GM23338 (cell line): ENCODE measurements at regions not wholly inside any gene's neighbourhood (a gene's known extent, or its start where the extent isn't known, plus 50 kb on each side); places are given as distances from the start of the nearest gene placed in this dataset.

Experiments used
- ATAC-seq: fragments of 200-7000 bp; cut with Tn5 transposase; 3 replicates; pipeline ENCODE4 v1.9.1; 2020
- DNase-seq: peaks from one replicate; pipeline ENCODE4 v3.0.0-alpha.2; 2015; ENCODE audit warnings: low spot score
- H2AFZ ChIP-seq: fragments of 200-600 bp; sonication (generic); 2 replicates; pipeline ENCODE4 v1.8.0; 2016; ENCODE audit warnings: antibody characterized with exemption, mild to moderate bottlenecking, moderate library complexity
- H3F3A ChIP-seq: fragments of 200-600 bp; sonication (generic); replicated peaks from 2 replicates; pipeline ENCODE4 v1.8.0; 2017; ENCODE audit warnings: antibody characterized with exemption, mixed run types, low read depth
- H3K27ac ChIP-seq: fragments of 200-600 bp; sonication (generic); 2 replicates; pipeline ENCODE4 v1.6.1; 2016; ENCODE audit warnings: low read depth
- H3K27me3 ChIP-seq: fragments of 200-600 bp; sonication (generic); 2 replicates; pipeline ENCODE4 v1.8.0; 2016; ENCODE audit warnings: mild to moderate bottlenecking, mixed run types, moderate library complexity; ENCODE audit not compliant: insufficient read depth
- H3K36me3 ChIP-seq: fragments of 200-600 bp; sonication (generic); 2 replicates; pipeline ENCODE4 v1.8.0; 2016; ENCODE audit warnings: mild to moderate bottlenecking; ENCODE audit not compliant: insufficient read depth
- H3K4me1 ChIP-seq: fragments of 200-600 bp; sonication (generic); 2 replicates; pipeline ENCODE4 v1.8.0; 2016; ENCODE audit warnings: mild to moderate bottlenecking, moderate library complexity; ENCODE audit not compliant: insufficient read depth
- H3K4me2 ChIP-seq: fragments of 200-600 bp; sonication (generic); 2 replicates; pipeline ENCODE4 v1.7.1; 2017; ENCODE audit warnings: mixed run types
- H3K4me3 ChIP-seq: fragments of 200-600 bp; sonication (generic); 2 replicates; pipeline ENCODE4 v1.6.1; 2016; ENCODE audit warnings: mixed run types
- H3K79me2 ChIP-seq: fragments of 200-600 bp; sonication (generic); replicated peaks from 2 replicates; pipeline ENCODE4 v1.8.0; 2017; ENCODE audit warnings: mild to moderate bottlenecking; ENCODE audit not compliant: insufficient read depth
- H3K9me2 ChIP-seq: fragments of 200-600 bp; sonication (generic); 2 replicates; pipeline ENCODE4 v1.8.0; 2017; ENCODE audit not compliant: insufficient read depth
- H4K20me1 ChIP-seq: fragments of 200-600 bp; sonication (generic); replicated peaks from 2 replicates; pipeline ENCODE4 v1.8.0; 2017; ENCODE audit warnings: mild to moderate bottlenecking; ENCODE audit not compliant: insufficient read depth
- H3K27ac Mint-ChIP-seq: 2 replicates; pipeline ENCODE4 v1.8.0; 2020; ENCODE audit warnings: inconsistent platforms, mild to moderate bottlenecking, moderate library complexity, mixed read lengths
- H3K27me3 Mint-ChIP-seq: 3 replicates; pipeline ENCODE4 v1.8.0; 2022; ENCODE audit warnings: low read depth, mild to moderate bottlenecking, moderate library complexity, mixed read lengths, inconsistent platforms; ENCODE audit not compliant: insufficient read depth, poor library complexity
- H3K36me3 Mint-ChIP-seq: 3 replicates; pipeline ENCODE4 v1.8.0; 2021; ENCODE audit warnings: low read depth, mild to moderate bottlenecking, inconsistent platforms, moderate library complexity, mixed read lengths
- H3K4me1 Mint-ChIP-seq: 3 replicates; pipeline ENCODE4 v1.8.0; 2020; ENCODE audit warnings: mild to moderate bottlenecking, inconsistent platforms, mixed read lengths
- H3K4me3 Mint-ChIP-seq: 3 replicates; pipeline ENCODE4 v1.8.0; 2021; ENCODE audit warnings: moderate library complexity, mild to moderate bottlenecking, inconsistent platforms, mixed read lengths
- H3K9me3 Mint-ChIP-seq: 3 replicates; pipeline ENCODE4 v1.8.0; 2020; ENCODE audit warnings: moderate library complexity, mild to moderate bottlenecking, inconsistent platforms, mixed read lengths
- CREB1 ChIP-seq: fragments of 250-450 bp; sonication (Bioruptor Pico); IDR thresholded peaks from 2 replicates; pipeline ENCODE4 v1.5.0; 2020; ENCODE audit warnings: low read depth, mild to moderate bottlenecking, moderate library complexity
- EZH2 ChIP-seq: fragments of 200-600 bp; sonication (generic); IDR thresholded peaks from one replicate; pipeline ENCODE4 v1.8.0; 2017; ENCODE audit warnings: antibody characterized with exemption, mild to moderate bottlenecking, low read depth; ENCODE audit not compliant: unreplicated experiment
- EZH2phosphoT487 ChIP-seq: fragments of 200-600 bp; sonication (generic); IDR thresholded peaks from one replicate; pipeline ENCODE4 v1.8.1; 2018; ENCODE audit warnings: antibody characterized with exemption; ENCODE audit not compliant: unreplicated experiment
- JUNB ChIP-seq: IDR thresholded peaks from one replicate; pipeline ENCODE4 v1.6.1; 2016; ENCODE audit warnings: antibody characterized with exemption; ENCODE audit not compliant: unreplicated experiment
- NANOG ChIP-seq: IDR thresholded peaks from 2 replicates; pipeline ENCODE4 v1.6.1; 2016; ENCODE audit warnings: antibody characterized with exemption, borderline replicate concordance
- POLR2AphosphoS5 ChIP-seq: IDR thresholded peaks from 2 replicates; pipeline ENCODE4 v1.6.1; 2016; ENCODE audit warnings: antibody characterized with exemption, low read depth
- STAT1 ChIP-seq: IDR thresholded peaks from one replicate; pipeline ENCODE4 v1.6.1; 2016; ENCODE audit warnings: antibody characterized with exemption; ENCODE audit not compliant: unreplicated experiment
- ZNF114 ChIP-seq: fragments of 250-450 bp; sonication (Bioruptor Pico); IDR thresholded peaks from 2 replicates; pipeline ENCODE4 v1.5.0; 2020; ENCODE audit warnings: mild to moderate bottlenecking, moderate library complexity
- ZNF331 ChIP-seq: fragments of 250-450 bp; sonication (Bioruptor Pico); IDR thresholded peaks from 2 replicates; pipeline ENCODE4 v1.5.0; 2020; ENCODE audit warnings: low read depth, mild to moderate bottlenecking, moderate library complexity
- TF ChIP-seq, protein P1 (sequence below): fragments of 250-450 bp; sonication (Bioruptor Pico); IDR thresholded peaks from 2 replicates; pipeline ENCODE4 v1.5.0; 2020; ENCODE audit warnings: mild to moderate bottlenecking, moderate library complexity
- TF ChIP-seq, protein P2 (sequence below): IDR thresholded peaks from one replicate; pipeline ENCODE4 v1.6.1; 2018; ENCODE audit warnings: antibody characterized with exemption; ENCODE audit not compliant: unreplicated experiment
- TF ChIP-seq, protein P3 (sequence below), 2 experiments: fragments of 200-600 bp in 1 of 2; sonication (generic) in 1 of 2; conservative IDR thresholded peaks; 2 replicates each; pipeline versions ENCODE4 v1.5.1 to v1.6.1; 2016 to 2017; ENCODE audit warnings: antibody characterized with exemption in 2 of 2, low read depth in 2 of 2, mild to moderate bottlenecking in 2 of 2, moderate library complexity in 1 of 2
- TF ChIP-seq, protein P4 (sequence below): IDR thresholded peaks from 2 replicates; pipeline ENCODE4 v1.6.1; 2016; ENCODE audit warnings: antibody characterized with exemption

DNA sequence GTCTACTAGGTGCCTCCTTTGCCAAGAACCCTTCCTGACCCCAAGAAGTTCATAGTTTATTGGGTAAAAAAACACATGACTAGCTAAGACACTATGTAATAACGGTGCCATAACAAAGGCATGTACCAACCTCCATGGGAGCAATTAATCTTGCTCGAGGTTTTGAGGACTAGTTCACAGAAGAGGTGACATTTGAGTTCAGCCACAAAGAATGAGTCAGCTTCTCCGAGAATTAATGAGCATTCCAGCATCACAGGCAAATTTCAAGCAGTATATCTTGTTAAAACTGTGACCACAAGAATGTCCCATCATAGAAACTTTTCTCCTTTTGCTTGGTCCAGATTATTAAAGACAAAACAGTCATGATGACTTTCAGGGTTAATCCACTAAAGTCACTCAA, 113.0 kb upstream of the RAP1B start:
- Histone ChIP-seq H3K9me2 (0 out of 2 replicates have a peak, but pooled peaks cover 3% of the 10 kb centered on the region), H4K20me1 (no peaks in the 10 kb centered on the region; the same call in 1 of the 2 replicates), H3K4me3 (no peak overlapping the region), H3K36me3 (no peaks in the 10 kb centered on the region), H3K4me2 (no peak overlapping the region), H2AFZ (no peak overlapping the region), H3F3A (no peaks in the 10 kb centered on the region), H3K27me3 (no peaks in the 10 kb centered on the region), H3K27ac (no peak overlapping the region), H3K79me2 (no peaks in the 10 kb centered on the region), H3K4me1 (peaks cover 7% of the 10 kb centered on the region; the same call in 1 of the 2 replicates)
- no peaks in the 10 kb centered on the region for H3K9me3 Mint-ChIP-seq
- no peak overlapping the region for H3K27ac Mint-ChIP-seq
- DNase-seq: no peak
- H3K27me3 Mint-ChIP-seq: peaks cover under 1% of the 10 kb centered on the region
- H3K4me3 Mint-ChIP-seq: no peak overlapping the region
- H3K36me3 Mint-ChIP-seq: no peaks in the 10 kb centered on the region
- no peak for ATAC-seq
- TF ChIP-seq ZNF114 (CRISPR knock-in tag): no peak
- TF ChIP-seq STAT1: no peak
- TF ChIP-seq JUNB: no peak
- TF ChIP-seq CREB1 (CRISPR knock-in tag): no peak
- TF ChIP-seq, protein P1, sequence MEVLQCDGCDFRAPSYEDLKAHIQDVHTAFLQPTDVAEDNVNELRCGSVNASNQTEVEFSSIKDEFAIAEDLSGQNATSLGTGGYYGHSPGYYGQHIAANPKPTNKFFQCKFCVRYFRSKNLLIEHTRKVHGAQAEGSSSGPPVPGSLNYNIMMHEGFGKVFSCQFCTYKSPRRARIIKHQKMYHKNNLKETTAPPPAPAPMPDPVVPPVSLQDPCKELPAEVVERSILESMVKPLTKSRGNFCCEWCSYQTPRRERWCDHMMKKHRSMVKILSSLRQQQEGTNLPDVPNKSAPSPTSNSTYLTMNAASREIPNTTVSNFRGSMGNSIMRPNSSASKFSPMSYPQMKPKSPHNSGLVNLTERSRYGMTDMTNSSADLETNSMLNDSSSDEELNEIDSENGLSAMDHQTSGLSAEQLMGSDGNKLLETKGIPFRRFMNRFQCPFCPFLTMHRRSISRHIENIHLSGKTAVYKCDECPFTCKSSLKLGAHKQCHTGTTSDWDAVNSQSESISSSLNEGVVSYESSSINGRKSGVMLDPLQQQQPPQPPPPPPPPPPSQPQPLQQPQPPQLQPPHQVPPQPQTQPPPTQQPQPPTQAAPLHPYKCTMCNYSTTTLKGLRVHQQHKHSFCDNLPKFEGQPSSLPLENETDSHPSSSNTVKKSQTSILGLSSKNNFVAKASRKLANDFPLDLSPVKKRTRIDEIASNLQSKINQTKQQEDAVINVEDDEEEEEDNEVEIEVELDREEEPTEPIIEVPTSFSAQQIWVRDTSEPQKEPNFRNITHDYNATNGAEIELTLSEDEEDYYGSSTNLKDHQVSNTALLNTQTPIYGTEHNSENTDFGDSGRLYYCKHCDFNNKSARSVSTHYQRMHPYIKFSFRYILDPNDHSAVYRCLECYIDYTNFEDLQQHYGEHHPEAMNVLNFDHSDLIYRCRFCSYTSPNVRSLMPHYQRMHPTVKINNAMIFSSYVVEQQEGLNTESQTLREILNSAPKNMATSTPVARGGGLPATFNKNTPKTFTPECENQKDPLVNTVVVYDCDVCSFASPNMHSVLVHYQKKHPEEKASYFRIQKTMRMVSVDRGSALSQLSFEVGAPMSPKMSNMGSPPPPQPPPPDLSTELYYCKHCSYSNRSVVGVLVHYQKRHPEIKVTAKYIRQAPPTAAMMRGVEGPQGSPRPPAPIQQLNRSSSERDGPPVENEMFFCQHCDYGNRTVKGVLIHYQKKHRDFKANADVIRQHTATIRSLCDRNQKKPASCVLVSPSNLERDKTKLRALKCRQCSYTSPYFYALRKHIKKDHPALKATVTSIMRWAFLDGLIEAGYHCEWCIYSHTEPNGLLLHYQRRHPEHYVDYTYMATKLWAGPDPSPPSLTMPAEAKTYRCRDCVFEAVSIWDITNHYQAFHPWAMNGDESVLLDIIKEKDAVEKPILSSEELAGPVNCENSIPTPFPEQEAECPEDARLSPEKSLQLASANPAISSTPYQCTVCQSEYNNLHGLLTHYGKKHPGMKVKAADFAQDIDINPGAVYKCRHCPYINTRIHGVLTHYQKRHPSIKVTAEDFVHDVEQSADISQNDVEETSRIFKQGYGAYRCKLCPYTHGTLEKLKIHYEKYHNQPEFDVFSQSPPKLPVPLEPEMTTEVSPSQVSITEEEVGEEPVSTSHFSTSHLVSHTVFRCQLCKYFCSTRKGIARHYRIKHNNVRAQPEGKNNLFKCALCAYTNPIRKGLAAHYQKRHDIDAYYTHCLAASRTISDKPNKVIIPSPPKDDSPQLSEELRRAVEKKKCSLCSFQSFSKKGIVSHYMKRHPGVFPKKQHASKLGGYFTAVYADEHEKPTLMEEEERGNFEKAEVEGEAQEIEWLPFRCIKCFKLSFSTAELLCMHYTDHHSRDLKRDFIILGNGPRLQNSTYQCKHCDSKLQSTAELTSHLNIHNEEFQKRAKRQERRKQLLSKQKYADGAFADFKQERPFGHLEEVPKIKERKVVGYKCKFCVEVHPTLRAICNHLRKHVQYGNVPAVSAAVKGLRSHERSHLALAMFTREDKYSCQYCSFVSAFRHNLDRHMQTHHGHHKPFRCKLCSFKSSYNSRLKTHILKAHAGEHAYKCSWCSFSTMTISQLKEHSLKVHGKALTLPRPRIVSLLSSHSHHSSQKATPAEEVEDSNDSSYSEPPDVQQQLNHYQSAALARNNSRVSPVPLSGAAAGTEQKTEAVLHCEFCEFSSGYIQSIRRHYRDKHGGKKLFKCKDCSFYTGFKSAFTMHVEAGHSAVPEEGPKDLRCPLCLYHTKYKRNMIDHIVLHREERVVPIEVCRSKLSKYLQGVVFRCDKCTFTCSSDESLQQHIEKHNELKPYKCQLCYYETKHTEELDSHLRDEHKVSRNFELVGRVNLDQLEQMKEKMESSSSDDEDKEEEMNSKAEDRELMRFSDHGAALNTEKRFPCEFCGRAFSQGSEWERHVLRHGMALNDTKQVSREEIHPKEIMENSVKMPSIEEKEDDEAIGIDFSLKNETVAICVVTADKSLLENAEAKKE (CRISPR knock-in tag): no peak
- TF ChIP-seq POLR2AphosphoS5: no peak
- TF ChIP-seq, protein P2, sequence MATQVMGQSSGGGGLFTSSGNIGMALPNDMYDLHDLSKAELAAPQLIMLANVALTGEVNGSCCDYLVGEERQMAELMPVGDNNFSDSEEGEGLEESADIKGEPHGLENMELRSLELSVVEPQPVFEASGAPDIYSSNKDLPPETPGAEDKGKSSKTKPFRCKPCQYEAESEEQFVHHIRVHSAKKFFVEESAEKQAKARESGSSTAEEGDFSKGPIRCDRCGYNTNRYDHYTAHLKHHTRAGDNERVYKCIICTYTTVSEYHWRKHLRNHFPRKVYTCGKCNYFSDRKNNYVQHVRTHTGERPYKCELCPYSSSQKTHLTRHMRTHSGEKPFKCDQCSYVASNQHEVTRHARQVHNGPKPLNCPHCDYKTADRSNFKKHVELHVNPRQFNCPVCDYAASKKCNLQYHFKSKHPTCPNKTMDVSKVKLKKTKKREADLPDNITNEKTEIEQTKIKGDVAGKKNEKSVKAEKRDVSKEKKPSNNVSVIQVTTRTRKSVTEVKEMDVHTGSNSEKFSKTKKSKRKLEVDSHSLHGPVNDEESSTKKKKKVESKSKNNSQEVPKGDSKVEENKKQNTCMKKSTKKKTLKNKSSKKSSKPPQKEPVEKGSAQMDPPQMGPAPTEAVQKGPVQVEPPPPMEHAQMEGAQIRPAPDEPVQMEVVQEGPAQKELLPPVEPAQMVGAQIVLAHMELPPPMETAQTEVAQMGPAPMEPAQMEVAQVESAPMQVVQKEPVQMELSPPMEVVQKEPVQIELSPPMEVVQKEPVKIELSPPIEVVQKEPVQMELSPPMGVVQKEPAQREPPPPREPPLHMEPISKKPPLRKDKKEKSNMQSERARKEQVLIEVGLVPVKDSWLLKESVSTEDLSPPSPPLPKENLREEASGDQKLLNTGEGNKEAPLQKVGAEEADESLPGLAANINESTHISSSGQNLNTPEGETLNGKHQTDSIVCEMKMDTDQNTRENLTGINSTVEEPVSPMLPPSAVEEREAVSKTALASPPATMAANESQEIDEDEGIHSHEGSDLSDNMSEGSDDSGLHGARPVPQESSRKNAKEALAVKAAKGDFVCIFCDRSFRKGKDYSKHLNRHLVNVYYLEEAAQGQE: no peak
- no peak for TF ChIP-seq EZH2phosphoT487
- TF ChIP-seq EZH2: no peak
- no peak for TF ChIP-seq NANOG
- TF ChIP-seq ZNF331: no peak
- TF ChIP-seq, protein P3, sequence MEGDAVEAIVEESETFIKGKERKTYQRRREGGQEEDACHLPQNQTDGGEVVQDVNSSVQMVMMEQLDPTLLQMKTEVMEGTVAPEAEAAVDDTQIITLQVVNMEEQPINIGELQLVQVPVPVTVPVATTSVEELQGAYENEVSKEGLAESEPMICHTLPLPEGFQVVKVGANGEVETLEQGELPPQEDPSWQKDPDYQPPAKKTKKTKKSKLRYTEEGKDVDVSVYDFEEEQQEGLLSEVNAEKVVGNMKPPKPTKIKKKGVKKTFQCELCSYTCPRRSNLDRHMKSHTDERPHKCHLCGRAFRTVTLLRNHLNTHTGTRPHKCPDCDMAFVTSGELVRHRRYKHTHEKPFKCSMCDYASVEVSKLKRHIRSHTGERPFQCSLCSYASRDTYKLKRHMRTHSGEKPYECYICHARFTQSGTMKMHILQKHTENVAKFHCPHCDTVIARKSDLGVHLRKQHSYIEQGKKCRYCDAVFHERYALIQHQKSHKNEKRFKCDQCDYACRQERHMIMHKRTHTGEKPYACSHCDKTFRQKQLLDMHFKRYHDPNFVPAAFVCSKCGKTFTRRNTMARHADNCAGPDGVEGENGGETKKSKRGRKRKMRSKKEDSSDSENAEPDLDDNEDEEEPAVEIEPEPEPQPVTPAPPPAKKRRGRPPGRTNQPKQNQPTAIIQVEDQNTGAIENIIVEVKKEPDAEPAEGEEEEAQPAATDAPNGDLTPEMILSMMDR (conservative IDR thresholded peaks at IDR 0.05; ENCODE audit: low read depth in 2 of 2): no peak
- TF ChIP-seq, protein P4, sequence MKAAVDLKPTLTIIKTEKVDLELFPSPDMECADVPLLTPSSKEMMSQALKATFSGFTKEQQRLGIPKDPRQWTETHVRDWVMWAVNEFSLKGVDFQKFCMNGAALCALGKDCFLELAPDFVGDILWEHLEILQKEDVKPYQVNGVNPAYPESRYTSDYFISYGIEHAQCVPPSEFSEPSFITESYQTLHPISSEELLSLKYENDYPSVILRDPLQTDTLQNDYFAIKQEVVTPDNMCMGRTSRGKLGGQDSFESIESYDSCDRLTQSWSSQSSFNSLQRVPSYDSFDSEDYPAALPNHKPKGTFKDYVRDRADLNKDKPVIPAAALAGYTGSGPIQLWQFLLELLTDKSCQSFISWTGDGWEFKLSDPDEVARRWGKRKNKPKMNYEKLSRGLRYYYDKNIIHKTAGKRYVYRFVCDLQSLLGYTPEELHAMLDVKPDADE: no peak
- peaks cover 3% of the 10 kb centered on the region; the same call in 2 of the 3 replicates for H3K4me1 Mint-ChIP-seq
